ENCODE measurements at regions not wholly inside any gene's neighbourhood (a gene's known extent, or its start where the extent isn't known, plus 50 kb on each side); places are given as distances from the start of the nearest gene placed in this dataset.

DNA sequence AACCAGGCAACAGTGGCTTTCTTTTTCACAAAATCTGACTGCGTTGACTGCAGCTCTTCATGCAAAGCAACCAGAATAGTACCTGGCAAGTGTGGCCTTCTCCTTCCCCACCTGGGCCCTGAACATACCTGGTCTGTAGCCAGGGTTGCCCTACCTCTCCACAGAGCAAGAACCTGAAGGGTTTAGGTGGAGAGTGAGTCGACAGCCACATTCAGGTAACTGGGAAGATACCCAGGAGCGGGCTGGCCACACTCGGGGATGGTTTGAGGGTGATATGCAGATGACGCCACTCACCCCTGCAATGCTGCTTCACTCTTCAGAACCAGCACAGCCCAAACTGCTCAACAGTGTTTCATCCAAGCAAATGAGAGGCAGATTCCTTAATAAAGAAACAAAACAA, 117.3 kb downstream of the TTC32 start:
- TF ChIP-seq, protein P1, sequence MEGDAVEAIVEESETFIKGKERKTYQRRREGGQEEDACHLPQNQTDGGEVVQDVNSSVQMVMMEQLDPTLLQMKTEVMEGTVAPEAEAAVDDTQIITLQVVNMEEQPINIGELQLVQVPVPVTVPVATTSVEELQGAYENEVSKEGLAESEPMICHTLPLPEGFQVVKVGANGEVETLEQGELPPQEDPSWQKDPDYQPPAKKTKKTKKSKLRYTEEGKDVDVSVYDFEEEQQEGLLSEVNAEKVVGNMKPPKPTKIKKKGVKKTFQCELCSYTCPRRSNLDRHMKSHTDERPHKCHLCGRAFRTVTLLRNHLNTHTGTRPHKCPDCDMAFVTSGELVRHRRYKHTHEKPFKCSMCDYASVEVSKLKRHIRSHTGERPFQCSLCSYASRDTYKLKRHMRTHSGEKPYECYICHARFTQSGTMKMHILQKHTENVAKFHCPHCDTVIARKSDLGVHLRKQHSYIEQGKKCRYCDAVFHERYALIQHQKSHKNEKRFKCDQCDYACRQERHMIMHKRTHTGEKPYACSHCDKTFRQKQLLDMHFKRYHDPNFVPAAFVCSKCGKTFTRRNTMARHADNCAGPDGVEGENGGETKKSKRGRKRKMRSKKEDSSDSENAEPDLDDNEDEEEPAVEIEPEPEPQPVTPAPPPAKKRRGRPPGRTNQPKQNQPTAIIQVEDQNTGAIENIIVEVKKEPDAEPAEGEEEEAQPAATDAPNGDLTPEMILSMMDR (conservative IDR thresholded peaks at IDR 0.05): no peak
- no peak for TF ChIP-seq ZFX (IDR thresholded peaks at IDR 0.05)

All from C4-2B (cell line).